HL-60 (cell line): ENCODE measurements at regions not wholly inside any gene's neighbourhood (a gene's known extent, or its start where the extent isn't known, plus 50 kb on each side); places are given as distances from the start of the nearest gene placed in this dataset.

ENCODE experiments used
- CTCF ChIP-seq: IDR thresholded peaks from one replicate; pipeline ENCODE4 v1.5.1; 2011; ENCODE audit warnings: low read length, control low read depth, inconsistent platforms; ENCODE audit not compliant: insufficient read depth
- GABPA ChIP-seq: IDR thresholded peaks from 2 replicates; pipeline ENCODE4 v1.6.1; 2012; ENCODE audit warnings: low read depth
- POLR2AphosphoS5 ChIP-seq: IDR thresholded peaks from 2 replicates; pipeline ENCODE4 v1.6.1; 2012; ENCODE audit warnings: low read depth
- REST ChIP-seq: IDR thresholded peaks from 2 replicates; pipeline ENCODE4 v1.6.1; 2012; ENCODE audit warnings: low read depth; ENCODE audit not compliant: insufficient replicate concordance

- TF ChIP-seq CTCF (no peak), REST (no peak), POLR2AphosphoS5 (no peak), GABPA (no peak)
These were observed 319.2 kb downstream of the PCDH7 start for GRCh38 chr4:31039382-31039781.
